ENCODE measurements at regions not wholly inside any gene's neighbourhood (a gene's known extent, or its start where the extent isn't known, plus 50 kb on each side); places are given as distances from the start of the nearest gene placed in this dataset.

DNA sequence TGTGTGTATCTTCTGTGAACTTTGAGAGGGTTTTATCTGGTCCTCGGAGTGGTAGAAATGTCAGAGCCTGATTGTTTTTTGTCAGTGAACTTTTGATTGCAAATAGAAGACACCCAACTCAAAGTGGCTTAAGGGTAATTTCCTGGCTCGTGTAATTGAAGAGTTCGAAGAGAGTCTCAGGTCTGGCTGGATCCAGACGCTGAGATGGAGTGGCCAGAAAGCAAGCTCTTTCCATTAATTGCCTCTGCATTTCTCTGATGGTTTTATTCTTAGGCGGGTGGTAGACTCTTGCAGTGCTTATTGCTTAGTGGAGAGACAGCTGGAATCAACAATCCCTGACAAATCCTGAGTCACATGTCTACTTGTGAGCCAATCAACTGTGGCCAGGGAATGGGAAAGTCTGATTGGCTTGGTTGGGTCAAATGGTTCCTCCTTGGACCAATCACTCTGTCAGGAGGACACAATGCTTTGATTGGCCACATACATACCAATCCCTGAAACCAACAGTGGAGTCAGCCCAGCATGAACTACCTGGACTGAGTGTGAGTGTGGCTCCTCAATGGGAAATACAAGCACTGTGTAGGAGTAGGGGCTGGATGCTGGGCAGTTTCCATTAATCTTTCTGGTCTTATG is 330.5 kb downstream of the AACS start:
- no peaks in the 10 kb centered on the region for H3K27me3 ChIP-seq (ENCODE audit: control insufficient read depth in 2 of 2, insufficient read depth in 2 of 2, low read length in 2 of 2)
- no peak overlapping the region for H3K4me3 ChIP-seq (replicated peaks in 1 of 3; ENCODE audit: insufficient read depth in 1 of 3, low read depth in 1 of 3, low read length in 3 of 3)
- no TSS peak for BruUV-seq (replicated peaks)
- no peaks in the 10 kb centered on the region for H3K36me3 ChIP-seq (ENCODE audit: control insufficient read depth in 2 of 2, extremely low read depth in 1 of 2, insufficient read depth in 2 of 2, low read length in 2 of 2)
- H4K20me1 ChIP-seq (replicated peaks; ENCODE audit: control insufficient read depth, extremely low read depth, insufficient read depth, low read length) = no peaks in the 10 kb centered on the region
- ChIA-PET POLR2A (no interaction called here), CTCF (interaction anchor here (1.2 kb wide), 1 partner anchor 9 kb away, joined by 4 read pairs; no protein-coding TSS in a partner anchor)
- H3K9me1 ChIP-seq (replicated peaks; ENCODE audit: control insufficient read depth, extremely low read depth, insufficient read depth, low read length) = no peaks in the 10 kb centered on the region
- DNase-seq (ENCODE audit: low read depth, low spot score) (no peak), FAIRE-seq (no peak)
- no peak overlapping the region for H3K4me2 ChIP-seq (ENCODE audit: insufficient read depth, low read length)
- no peak overlapping the region for H3K9ac ChIP-seq (replicated peaks; ENCODE audit: extremely low read depth, insufficient read depth, low read length)
- dilution Hi-C loops (cut with MboI; ENCODE audit: extremely low pct_ligation_motif_present, low sequenced_read_pairs) = no loop called here
- no peak overlapping the region for H3K27ac ChIP-seq (ENCODE audit: insufficient read depth, low read depth, low read length)
- H3K9me3 ChIP-seq (replicated peaks; ENCODE audit: control insufficient read depth, insufficient read depth, low read length) = no peaks in the 10 kb centered on the region
- TF ChIP-seq POLR2AphosphoS5 (IDR thresholded peaks at IDR 0.05; ENCODE audit: insufficient read depth, low read depth, low read length) = no peak
- TF ChIP-seq, protein P1, sequence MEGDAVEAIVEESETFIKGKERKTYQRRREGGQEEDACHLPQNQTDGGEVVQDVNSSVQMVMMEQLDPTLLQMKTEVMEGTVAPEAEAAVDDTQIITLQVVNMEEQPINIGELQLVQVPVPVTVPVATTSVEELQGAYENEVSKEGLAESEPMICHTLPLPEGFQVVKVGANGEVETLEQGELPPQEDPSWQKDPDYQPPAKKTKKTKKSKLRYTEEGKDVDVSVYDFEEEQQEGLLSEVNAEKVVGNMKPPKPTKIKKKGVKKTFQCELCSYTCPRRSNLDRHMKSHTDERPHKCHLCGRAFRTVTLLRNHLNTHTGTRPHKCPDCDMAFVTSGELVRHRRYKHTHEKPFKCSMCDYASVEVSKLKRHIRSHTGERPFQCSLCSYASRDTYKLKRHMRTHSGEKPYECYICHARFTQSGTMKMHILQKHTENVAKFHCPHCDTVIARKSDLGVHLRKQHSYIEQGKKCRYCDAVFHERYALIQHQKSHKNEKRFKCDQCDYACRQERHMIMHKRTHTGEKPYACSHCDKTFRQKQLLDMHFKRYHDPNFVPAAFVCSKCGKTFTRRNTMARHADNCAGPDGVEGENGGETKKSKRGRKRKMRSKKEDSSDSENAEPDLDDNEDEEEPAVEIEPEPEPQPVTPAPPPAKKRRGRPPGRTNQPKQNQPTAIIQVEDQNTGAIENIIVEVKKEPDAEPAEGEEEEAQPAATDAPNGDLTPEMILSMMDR (IDR thresholded peaks at IDR 0.05; ENCODE audit: extremely low read depth in 1 of 2, insufficient read depth in 1 of 2, low read depth in 1 of 2, low read length in 2 of 2) = no peak
- TF ChIP-seq GATA2 (IDR thresholded peaks at IDR 0.05; ENCODE audit: insufficient read depth, insufficient read length, low read depth, low read length) = no peak
- intact Hi-C loops (cut with micrococcal nuclease) = no loop called here
- H3K4me1 ChIP-seq (ENCODE audit: control insufficient read depth, extremely low read depth, insufficient read depth, low read length) = no peaks in the 10 kb centered on the region
- H2AFZ ChIP-seq (ENCODE audit: low read depth, low read length) = no peak overlapping the region
- H3K79me2 ChIP-seq (ENCODE audit: control insufficient read depth, insufficient read depth, low read length) = no peaks in the 10 kb centered on the region

DNA sequence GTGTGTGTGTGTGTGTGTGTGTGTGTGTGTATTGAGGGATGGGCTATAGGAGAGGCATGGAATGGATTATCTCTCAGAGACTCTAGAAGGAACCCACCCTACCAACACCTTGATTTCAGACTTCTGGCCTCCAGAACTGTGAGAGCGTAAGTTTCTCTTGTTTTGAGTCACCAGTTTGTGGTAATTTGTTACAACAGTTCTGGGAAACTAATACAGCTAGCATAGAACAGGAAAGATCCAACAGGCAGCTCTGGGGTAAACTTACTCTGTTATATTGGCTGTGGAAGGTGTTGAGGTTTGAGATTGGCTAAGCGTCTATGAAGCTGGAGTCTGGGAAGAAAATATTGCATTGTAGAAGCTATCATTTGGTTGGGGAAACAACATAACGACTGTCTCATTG is 334.3 kb downstream of the AACS start:
- Histone ChIP-seq H3K9ac (replicated peaks; ENCODE audit: extremely low read depth, insufficient read depth, low read length) (no peak overlapping the region), H3K79me2 (ENCODE audit: control insufficient read depth, insufficient read depth, low read length) (no peaks in the 10 kb centered on the region), H3K27ac (ENCODE audit: insufficient read depth, low read depth, low read length) (no peak overlapping the region), H3K4me1 (ENCODE audit: control insufficient read depth, extremely low read depth, insufficient read depth, low read length) (no peaks in the 10 kb centered on the region), H3K9me1 (replicated peaks; ENCODE audit: control insufficient read depth, extremely low read depth, insufficient read depth, low read length) (no peaks in the 10 kb centered on the region), H3K9me3 (replicated peaks; ENCODE audit: control insufficient read depth, insufficient read depth, low read length) (no peaks in the 10 kb centered on the region), H3K36me3 (ENCODE audit: control insufficient read depth in 2 of 2, extremely low read depth in 1 of 2, insufficient read depth in 2 of 2, low read length in 2 of 2) (no peaks in the 10 kb centered on the region), H3K4me3 (replicated peaks in 1 of 3; ENCODE audit: insufficient read depth in 1 of 3, low read depth in 1 of 3, low read length in 3 of 3) (no peak overlapping the region), H3K4me2 (ENCODE audit: insufficient read depth, low read length) (no peak overlapping the region), H4K20me1 (replicated peaks; ENCODE audit: control insufficient read depth, extremely low read depth, insufficient read depth, low read length) (no peaks in the 10 kb centered on the region), H2AFZ (ENCODE audit: low read depth, low read length) (no peak overlapping the region), H3K27me3 (ENCODE audit: control insufficient read depth in 2 of 2, insufficient read depth in 2 of 2, low read length in 2 of 2) (no peaks in the 10 kb centered on the region)
- TF ChIP-seq EZH2 (IDR thresholded peaks at IDR 0.05; ENCODE audit: borderline replicate concordance, low read depth, low read length, severe bottlenecking) (no peak), GATA2 (IDR thresholded peaks at IDR 0.05; ENCODE audit: insufficient read depth, insufficient read length, low read depth, low read length) (no peak), POLR2AphosphoS5 (IDR thresholded peaks at IDR 0.05; ENCODE audit: insufficient read depth, low read depth, low read length) (no peak), POLR2A (IDR thresholded peaks at IDR 0.05; ENCODE audit: low read depth, low read length) (no peak), MYC (IDR thresholded peaks at IDR 0.05; ENCODE audit: low read depth, low read length) (no peak), JUN (IDR thresholded peaks at IDR 0.05; ENCODE audit: borderline replicate concordance, insufficient read depth, insufficient read length, low read depth) (no peak), FOS (IDR thresholded peaks at IDR 0.05; ENCODE audit: borderline replicate concordance, insufficient read depth, low read length) (no peak)
- TF ChIP-seq, protein P2, sequence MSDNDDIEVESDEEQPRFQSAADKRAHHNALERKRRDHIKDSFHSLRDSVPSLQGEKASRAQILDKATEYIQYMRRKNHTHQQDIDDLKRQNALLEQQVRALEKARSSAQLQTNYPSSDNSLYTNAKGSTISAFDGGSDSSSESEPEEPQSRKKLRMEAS (IDR thresholded peaks at IDR 0.05; ENCODE audit: insufficient read depth, insufficient read length) = no peak
- TF ChIP-seq, protein P1 (IDR thresholded peaks at IDR 0.05; ENCODE audit: extremely low read depth in 1 of 2, insufficient read depth in 1 of 2, low read depth in 1 of 2, low read length in 2 of 2) = no peak
- intact Hi-C loops (cut with micrococcal nuclease) (no loop called here), dilution Hi-C loops (cut with MboI; ENCODE audit: extremely low pct_ligation_motif_present, low sequenced_read_pairs) (no loop called here)
- DNase-seq (ENCODE audit: low read depth, low spot score) (no peak), FAIRE-seq (no peak)
- ChIA-PET CTCF (interaction anchor here (5.8 kb wide), 1 partner anchor 217 kb away, joined by 128 read pairs; no protein-coding TSS in a partner anchor), POLR2A (no interaction called here)
- no TSS peak for BruUV-seq (replicated peaks)

All from endothelial cell of umbilical vein (primary cell).